ENCODE measurements at regions not wholly inside any gene's neighbourhood (a gene's known extent, or its start where the extent isn't known, plus 50 kb on each side); places are given as distances from the start of the nearest gene placed in this dataset.

DNA sequence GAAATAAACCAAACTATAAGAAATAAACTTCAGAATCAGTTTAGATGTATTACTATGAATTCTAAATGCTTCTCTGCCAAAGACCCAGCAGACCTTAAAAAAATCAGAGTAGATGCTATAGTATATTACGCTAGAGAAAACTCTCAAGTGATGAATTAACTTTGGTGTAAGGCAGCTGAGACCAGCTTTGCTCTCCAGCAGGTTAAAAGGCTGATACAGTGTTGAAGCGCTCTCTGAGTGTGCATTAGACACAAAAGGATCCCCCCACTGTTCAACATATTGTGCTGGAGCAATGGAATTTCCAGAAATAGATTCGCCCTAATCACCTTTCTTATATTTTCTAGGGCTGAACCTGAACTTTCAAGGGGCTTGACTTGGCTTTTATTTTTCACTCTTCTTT is 190.0 kb downstream of the EFHB start:
- TF ChIP-seq, protein P1, sequence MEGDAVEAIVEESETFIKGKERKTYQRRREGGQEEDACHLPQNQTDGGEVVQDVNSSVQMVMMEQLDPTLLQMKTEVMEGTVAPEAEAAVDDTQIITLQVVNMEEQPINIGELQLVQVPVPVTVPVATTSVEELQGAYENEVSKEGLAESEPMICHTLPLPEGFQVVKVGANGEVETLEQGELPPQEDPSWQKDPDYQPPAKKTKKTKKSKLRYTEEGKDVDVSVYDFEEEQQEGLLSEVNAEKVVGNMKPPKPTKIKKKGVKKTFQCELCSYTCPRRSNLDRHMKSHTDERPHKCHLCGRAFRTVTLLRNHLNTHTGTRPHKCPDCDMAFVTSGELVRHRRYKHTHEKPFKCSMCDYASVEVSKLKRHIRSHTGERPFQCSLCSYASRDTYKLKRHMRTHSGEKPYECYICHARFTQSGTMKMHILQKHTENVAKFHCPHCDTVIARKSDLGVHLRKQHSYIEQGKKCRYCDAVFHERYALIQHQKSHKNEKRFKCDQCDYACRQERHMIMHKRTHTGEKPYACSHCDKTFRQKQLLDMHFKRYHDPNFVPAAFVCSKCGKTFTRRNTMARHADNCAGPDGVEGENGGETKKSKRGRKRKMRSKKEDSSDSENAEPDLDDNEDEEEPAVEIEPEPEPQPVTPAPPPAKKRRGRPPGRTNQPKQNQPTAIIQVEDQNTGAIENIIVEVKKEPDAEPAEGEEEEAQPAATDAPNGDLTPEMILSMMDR (IDR thresholded peaks at IDR 0.05; ENCODE audit: insufficient read depth, low read depth, low read length): no peak
- TF ChIP-seq EZH2 (IDR thresholded peaks at IDR 0.05; ENCODE audit: insufficient read depth, low read length): no peak
